ENCODE measurements at regions not wholly inside any gene's neighbourhood (a gene's known extent, or its start where the extent isn't known, plus 50 kb on each side); places are given as distances from the start of the nearest gene placed in this dataset.
A peak's percentile ranks its signal among the peaks of the same experiment; 100 is the strongest.

DNA sequence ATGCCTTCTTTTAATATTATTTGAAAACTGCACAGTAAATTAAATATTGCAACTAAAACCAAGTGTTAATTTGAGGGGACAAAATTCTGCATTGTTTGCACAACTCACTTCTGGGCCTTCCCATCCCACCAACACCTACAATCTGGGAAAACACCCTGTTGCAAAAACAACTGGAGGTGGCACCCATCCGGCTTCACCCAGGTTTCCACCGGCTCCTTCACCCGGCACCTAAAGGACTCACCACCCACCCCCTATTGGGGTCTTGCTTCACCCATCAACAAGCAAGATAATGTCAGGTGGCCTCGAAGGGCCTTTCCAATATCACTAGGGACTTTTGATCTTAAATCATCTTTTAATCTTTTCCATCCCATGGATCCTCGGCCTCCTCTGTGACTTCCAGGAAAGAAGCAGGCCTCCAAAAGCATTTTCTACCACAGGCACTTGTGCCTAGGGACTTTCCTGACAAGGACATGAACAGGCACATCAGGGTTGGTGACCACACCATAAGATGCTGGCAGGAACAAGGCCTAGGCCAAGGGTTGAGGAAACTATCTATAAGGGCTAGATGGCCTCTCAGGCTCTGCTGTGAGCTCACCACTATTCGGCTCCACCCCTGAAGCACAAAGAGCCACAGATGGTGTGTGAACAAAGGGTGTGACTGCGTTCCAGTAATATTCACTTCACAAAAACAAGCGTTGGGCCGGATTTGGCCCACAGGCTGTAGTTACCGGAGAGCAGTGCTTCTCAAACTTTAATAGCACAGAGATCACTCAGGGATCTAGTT is 205.1 kb downstream of the AUH start:
- no peak for DNase-seq (ENCODE audit: low read depth, low spot score)

- no peak for DNase-seq (ENCODE audit: low read depth, low spot score)
Observed at GRCh38 chr9:91157883-91158282, 203.8 kb downstream of the AUH start.

GRCh38 chr9:91158286-91158685 is 203.4 kb downstream of the AUH start:
- DNase-seq (ENCODE audit: low read depth, low spot score): no peak

GRCh38 chr9:91158946-91159345 is 202.8 kb downstream of the AUH start:
- DNase-seq (ENCODE audit: low read depth, low spot score): no peak

DNA sequence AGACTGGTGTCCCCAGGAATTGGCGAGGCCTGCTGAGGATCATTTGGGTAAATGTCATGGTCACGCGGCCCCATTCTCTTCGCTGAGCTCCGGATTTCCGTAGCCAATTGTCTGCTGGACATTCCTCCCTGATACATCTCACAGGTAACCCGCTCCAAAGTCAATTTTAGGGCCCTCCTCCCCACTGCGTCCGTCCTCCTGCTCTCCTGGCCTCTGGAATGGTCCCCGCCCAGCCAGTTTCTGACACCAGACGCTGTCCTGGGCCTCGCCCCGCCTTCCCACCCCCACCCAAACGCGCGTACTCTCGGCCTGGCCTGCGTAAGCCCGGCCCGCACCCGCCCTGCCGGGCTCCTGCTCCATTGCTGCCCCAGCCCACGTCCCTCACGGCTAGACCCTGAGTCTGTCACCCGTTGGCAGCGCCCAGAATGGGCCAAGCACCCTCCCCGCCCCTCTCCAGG is 202.0 kb downstream of the AUH start:
- DNase-seq (ENCODE audit: low read depth, low spot score): peak; percentile 60

GRCh38 chr9:91160181-91160580 is 201.5 kb downstream of the AUH start:
- DNase-seq (ENCODE audit: low read depth, low spot score): no peak

DNA sequence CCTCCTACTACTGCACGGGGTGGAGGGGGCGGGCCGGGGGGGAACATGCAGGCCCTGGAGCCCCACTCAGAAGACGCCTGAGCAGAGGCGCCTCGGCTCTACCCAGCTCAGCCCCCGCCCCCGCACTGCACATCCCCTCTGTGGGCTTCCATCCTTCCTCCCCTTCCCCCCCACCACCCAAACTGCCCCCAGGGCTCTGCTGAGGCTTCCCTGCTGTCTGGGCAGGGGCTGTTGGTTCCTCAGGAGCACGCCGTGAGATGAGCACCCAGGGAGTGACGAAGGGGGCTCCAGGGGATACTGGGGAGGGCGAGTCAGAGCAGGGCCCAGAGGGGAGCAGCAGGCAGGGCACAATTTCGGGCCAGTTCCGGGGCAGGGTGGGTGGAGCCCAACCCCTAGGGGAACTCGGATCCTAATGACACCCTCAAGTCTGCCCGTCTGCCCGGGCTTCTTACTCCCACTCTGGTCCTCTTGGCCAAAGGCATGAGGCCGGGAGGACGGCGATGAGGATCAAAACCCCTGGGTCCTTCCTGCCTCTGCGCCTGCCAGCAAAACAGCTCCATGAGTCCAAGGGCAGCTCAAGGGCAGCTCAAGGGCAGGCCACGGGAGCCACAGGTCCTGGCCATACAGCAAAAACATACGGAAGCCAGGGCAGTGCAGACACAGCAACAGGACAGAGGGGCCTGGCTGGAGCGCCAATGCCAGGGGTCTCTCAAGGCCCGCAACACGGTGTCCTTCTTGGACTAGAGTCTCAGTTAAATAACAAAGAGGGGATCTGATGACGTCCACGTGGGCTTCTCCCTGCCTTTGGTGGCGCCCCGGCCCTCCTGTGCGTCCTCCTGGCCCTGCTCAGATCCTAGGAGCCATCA is 200.9 kb downstream of the AUH start:
- DNase-seq (ENCODE audit: low read depth, low spot score): no peak

GRCh38 chr9:91161465-91162300 is 200.0 kb downstream of the AUH start:
- no peak for DNase-seq (ENCODE audit: low read depth, low spot score)

GRCh38 chr9:91162311-91162710 is 199.4 kb downstream of the AUH start:
- no peak for DNase-seq (ENCODE audit: low read depth, low spot score)

DNA sequence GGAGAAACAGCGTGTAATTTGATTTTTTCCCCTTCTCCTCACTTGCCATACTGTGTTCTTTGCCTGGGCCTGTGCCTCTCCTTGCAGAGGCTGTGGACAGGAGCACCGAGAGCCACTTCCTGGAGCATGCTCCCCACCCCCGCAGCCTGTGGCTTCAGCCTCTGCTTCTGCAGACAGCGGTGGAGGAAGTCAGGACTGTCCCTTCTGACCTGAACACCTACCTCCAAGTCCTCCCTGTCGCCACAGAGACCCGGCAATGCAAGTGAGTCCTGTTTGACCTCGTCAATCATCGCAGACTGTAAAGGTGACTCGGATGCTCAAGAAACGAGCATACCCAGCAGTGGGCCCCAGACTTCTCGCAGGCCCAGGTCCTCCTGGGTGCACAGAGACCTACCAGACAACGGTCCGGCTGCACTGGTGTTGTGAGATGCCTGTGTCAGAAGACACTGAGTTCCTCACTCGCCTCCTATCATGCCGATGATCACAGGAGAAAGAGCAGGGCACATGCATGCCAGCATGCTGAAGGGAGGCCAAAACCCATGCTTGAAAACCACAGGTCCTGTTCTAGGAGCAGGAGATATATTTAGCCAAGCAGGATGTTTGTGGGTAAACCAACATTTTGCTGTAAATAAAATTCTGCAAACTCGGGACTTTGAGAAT is 198.8 kb downstream of the AUH start:
- peak; percentile 45 for DNase-seq (ENCODE audit: low read depth, low spot score)

DNA sequence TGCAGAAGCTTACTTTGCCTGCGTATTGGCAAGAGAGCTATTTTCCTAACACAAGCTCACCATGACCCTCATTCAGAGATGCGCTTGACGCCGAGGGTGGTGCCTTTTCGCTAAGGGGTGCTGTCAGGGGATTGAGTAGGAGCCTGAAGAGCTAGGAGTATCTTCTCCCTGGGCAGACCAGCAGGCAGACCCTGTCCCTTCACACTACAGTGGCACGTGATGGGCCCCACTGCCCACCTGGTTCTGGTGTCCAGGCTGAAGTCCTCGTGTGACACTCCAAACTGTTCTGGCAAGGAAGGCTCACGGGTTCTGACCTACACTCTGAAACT is 198.3 kb downstream of the AUH start:
- no peak for DNase-seq (ENCODE audit: low read depth, low spot score)

DNA sequence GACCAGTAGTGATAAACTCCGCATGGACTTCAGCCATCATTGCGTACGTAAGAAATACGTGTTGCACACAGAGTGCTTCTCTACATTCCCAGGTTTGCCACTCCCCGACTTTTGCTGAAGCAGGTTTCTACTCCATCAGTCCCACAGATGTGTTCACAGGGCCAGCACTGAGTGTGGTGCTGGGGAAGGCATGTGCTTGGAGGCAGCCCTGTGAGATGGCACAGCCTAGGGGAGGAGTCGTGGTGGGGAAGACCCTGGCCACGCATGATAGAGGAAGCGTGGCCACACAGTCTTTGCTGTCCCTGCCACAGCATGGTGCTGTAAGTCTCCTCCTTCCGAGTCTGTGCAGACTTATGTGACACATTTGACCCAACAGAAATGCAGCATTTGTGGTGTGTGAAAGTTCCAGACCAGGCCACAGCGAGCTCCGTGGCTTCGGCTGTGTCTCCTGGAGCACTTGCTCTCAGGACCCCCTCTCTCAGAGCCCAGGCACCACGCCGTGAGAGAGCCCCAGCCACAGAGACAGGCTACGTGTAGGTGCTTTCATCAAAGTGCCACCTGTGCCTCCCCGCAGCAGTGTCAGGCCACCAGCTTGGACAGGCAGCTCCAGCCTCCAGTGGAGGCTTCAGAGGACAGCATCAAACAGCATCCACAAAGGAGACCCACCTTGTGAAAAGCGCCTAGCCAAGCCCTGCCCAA is 197.8 kb downstream of the AUH start:
- DNase-seq (ENCODE audit: low read depth, low spot score): no peak

Measured in ELF-1 (cell line).